IMR-90 (cell line): ENCODE measurements at regions not wholly inside any gene's neighbourhood (a gene's known extent, or its start where the extent isn't known, plus 50 kb on each side); places are given as distances from the start of the nearest gene placed in this dataset.

Experiments
- ATAC-seq: fragments of 200-7000 bp; cut with Tn5 transposase; 2 replicates; pipeline ENCODE4 v1.9.1; 2020; ENCODE audit warnings: low read depth, mild to moderate bottlenecking, moderate library complexity
- BruUV-seq: library from RNA; stranded (reverse); fragments of 400-500 nt; replicated peaks from 2 replicates; lab custom pipeline; 2021; lab: Mats Ljungman, UMichigan
- CTCF ChIA-PET: fragments of 300-600 bp; formaldehyde crosslinking; extraction: SDS; loops from one replicate; lab custom pipeline; 2021; ENCODE audit warnings: antibody characterized with exemption; lab: Yijun Ruan, JAX
- POLR2A ChIA-PET: fragments of 300-600 bp; sonication (Branson Sonifier 250); formaldehyde crosslinking; loops from one replicate; lab custom pipeline; 2022; ENCODE audit warnings: antibody characterized with exemption; ENCODE audit not compliant: unreplicated experiment; lab: Charles Lee
- DNase-seq: peaks from one replicate; pipeline ENCODE4 v3.0.0; 2013
- H2AFZ ChIP-seq: replicated peaks from 2 replicates; pipeline ENCODE3; 2013; ENCODE audit warnings: low read length, mild to moderate bottlenecking; ENCODE audit not compliant: poor library complexity
- H2AK5ac ChIP-seq: 2 replicates; pipeline ENCODE4 v1.6.1; 2013; ENCODE audit warnings: low read depth, low read length, inconsistent platforms
- H2AK9ac ChIP-seq: replicated peaks from 2 replicates; pipeline ENCODE3; 2013; ENCODE audit warnings: mild to moderate bottlenecking, low read depth, low read length, moderate library complexity; ENCODE audit not compliant: poor library complexity
- H2BK120ac ChIP-seq: 2 replicates; pipeline ENCODE4 v1.6.1; 2013; ENCODE audit warnings: low read depth, low read length, inconsistent platforms
- H2BK15ac ChIP-seq: 3 replicates; pipeline ENCODE4 v1.6.1; 2013; ENCODE audit warnings: low read depth, low read length, inconsistent platforms
- H2BK20ac ChIP-seq: 2 replicates; pipeline ENCODE4 v1.6.1; 2013; ENCODE audit warnings: low read depth, mild to moderate bottlenecking, inconsistent platforms, low read length, moderate library complexity
- H2BK5ac ChIP-seq: 2 replicates; pipeline ENCODE4 v1.6.1; 2013; ENCODE audit warnings: mild to moderate bottlenecking, low read depth, low read length, inconsistent platforms; ENCODE audit not compliant: poor library complexity, severe bottlenecking
- H3K14ac ChIP-seq: replicated peaks from 2 replicates; pipeline ENCODE4 v1.6.1; 2013; ENCODE audit warnings: low read depth, low read length, inconsistent platforms
- H3K18ac ChIP-seq: 2 replicates; pipeline ENCODE4 v1.6.1; 2013; ENCODE audit warnings: low read depth, low read length, control low read depth
- H3K23ac ChIP-seq: 2 replicates; pipeline ENCODE4 v1.6.1; 2013; ENCODE audit warnings: low read depth, low read length, inconsistent platforms
- H3K27ac ChIP-seq: 2 replicates; pipeline ENCODE4 v1.5.1; 2013; ENCODE audit warnings: mild to moderate bottlenecking, control low read depth, low read length; ENCODE audit not compliant: insufficient read depth
- H3K27me3 ChIP-seq: 2 replicates; pipeline ENCODE4 v1.6.1; 2013; ENCODE audit warnings: low read length; ENCODE audit not compliant: control insufficient read depth, insufficient read depth
- H3K36me3 ChIP-seq: 2 replicates; pipeline ENCODE4 v1.6.1; 2013; ENCODE audit warnings: low read length, mixed read lengths; ENCODE audit not compliant: control insufficient read depth, insufficient read depth
- H3K4ac ChIP-seq: 2 replicates; pipeline ENCODE4 v1.6.1; 2013; ENCODE audit warnings: low read depth, low read length, inconsistent platforms
- H3K4me1 ChIP-seq: 2 replicates; pipeline ENCODE4 v1.6.1; 2013; ENCODE audit warnings: low read length, mixed read lengths; ENCODE audit not compliant: control insufficient read depth, insufficient read depth
- H3K4me2 ChIP-seq: 2 replicates; pipeline ENCODE4 v1.6.1; 2013; ENCODE audit warnings: low read depth, mild to moderate bottlenecking, control low read depth, low read length, moderate library complexity
- H3K4me3 ChIP-seq: 2 replicates; pipeline ENCODE4 v1.5.1; 2013; ENCODE audit warnings: low read depth, mild to moderate bottlenecking, control low read depth, low read length, moderate library complexity; ENCODE audit not compliant: insufficient read depth
- H3K56ac ChIP-seq: 2 replicates; pipeline ENCODE4 v1.6.1; 2013; ENCODE audit warnings: low read length, inconsistent platforms; ENCODE audit not compliant: insufficient read depth; ENCODE audit errors: extremely low read depth
- H3K79me1 ChIP-seq, 2 experiments: 2 replicates each; pipeline ENCODE4 v1.6.1; 2013; ENCODE audit warnings: low read length in 2 of 2, inconsistent platforms in 1 of 2, low read depth in 1 of 2
- H3K9ac ChIP-seq: 2 replicates; pipeline ENCODE4 v1.6.1; 2013; ENCODE audit warnings: low read depth, low read length, control low read depth
- H3K9me1 ChIP-seq: 2 replicates; pipeline ENCODE4 v1.6.1; 2013; ENCODE audit warnings: low read length, inconsistent platforms; ENCODE audit not compliant: insufficient read depth
- H3K9me3 ChIP-seq: 2 replicates; pipeline ENCODE4 v1.6.1; 2013; ENCODE audit warnings: low read length; ENCODE audit not compliant: control insufficient read depth, insufficient read depth
- H4K20me1 ChIP-seq: 2 replicates; pipeline ENCODE4 v1.6.1; 2013; ENCODE audit warnings: low read length, inconsistent platforms; ENCODE audit not compliant: insufficient read depth
- H4K5ac ChIP-seq: 2 replicates; pipeline ENCODE4 v1.6.1; 2013; ENCODE audit warnings: mild to moderate bottlenecking, low read depth, low read length, control low read depth
- H4K8ac ChIP-seq, 2 experiments: 2 replicates each; pipeline ENCODE4 v1.6.1; 2013; ENCODE audit warnings: low read depth in 2 of 2, low read length in 2 of 2, control low read depth in 1 of 2, inconsistent platforms in 1 of 2
- H4K91ac ChIP-seq: 2 replicates; pipeline ENCODE4 v1.6.1; 2013; ENCODE audit warnings: low read depth, low read length, inconsistent platforms; ENCODE audit not compliant: insufficient read depth
- BHLHE40 ChIP-seq: fragments of 150-350 bp; IDR thresholded peaks from 2 replicates; pipeline ENCODE4 v1.6.1; 2016; ENCODE audit warnings: mild to moderate bottlenecking, low read depth, low read length
- CEBPB ChIP-seq: IDR thresholded peaks from 2 replicates; pipeline ENCODE4 v1.6.1; 2012; ENCODE audit warnings: low read depth, low read length, improper control_type of control experiment
- CHD1 ChIP-seq: IDR thresholded peaks from 2 replicates; pipeline ENCODE4 v1.6.1; 2012; ENCODE audit warnings: low read depth, low read length, improper control_type of control experiment
- FOS ChIP-seq: fragments of 150-350 bp; IDR thresholded peaks from 2 replicates; pipeline ENCODE4 v1.6.1; 2016; ENCODE audit warnings: low read depth, low read length
- MAFK ChIP-seq: IDR thresholded peaks from 2 replicates; pipeline ENCODE4 v1.6.1; 2012; ENCODE audit warnings: low read depth, low read length, improper control_type of control experiment
- MAZ ChIP-seq: IDR thresholded peaks from 2 replicates; pipeline ENCODE4 v1.6.1; 2012; ENCODE audit warnings: low read depth, mild to moderate bottlenecking, low read length, improper control_type of control experiment, moderate library complexity, borderline replicate concordance
- MXI1 ChIP-seq: IDR thresholded peaks from 2 replicates; pipeline ENCODE4 v1.6.1; 2012; ENCODE audit warnings: low read depth, mild to moderate bottlenecking, low read length, moderate library complexity, borderline replicate concordance
- NFE2L2 ChIP-seq: fragments of 150-350 bp; IDR thresholded peaks from 2 replicates; pipeline ENCODE4 v1.6.1; 2016; ENCODE audit warnings: low read depth, mild to moderate bottlenecking, low read length
- POLR2A ChIP-seq: IDR thresholded peaks from 2 replicates; pipeline ENCODE4 v1.6.1; 2012; ENCODE audit warnings: mild to moderate bottlenecking, low read depth, low read length
- RAD21 ChIP-seq: IDR thresholded peaks from 2 replicates; pipeline ENCODE4 v1.6.1; 2012; ENCODE audit warnings: low read length, improper control_type of control experiment
- RCOR1 ChIP-seq: IDR thresholded peaks from 2 replicates; pipeline ENCODE4 v1.6.1; 2012; ENCODE audit warnings: mild to moderate bottlenecking, low read length, improper control_type of control experiment; ENCODE audit not compliant: insufficient replicate concordance
- RFX5 ChIP-seq: IDR thresholded peaks from 2 replicates; pipeline ENCODE4 v1.8.0; 2012; ENCODE audit warnings: low read depth, mild to moderate bottlenecking, low read length, moderate library complexity
- SMC3 ChIP-seq: fragments of 150-350 bp; IDR thresholded peaks from 2 replicates; pipeline ENCODE4 v1.6.1; 2016; ENCODE audit warnings: low read depth, mild to moderate bottlenecking, antibody characterized with exemption, low read length, moderate library complexity
- WGBS, 2 experiments: methylation state at CpG; one replicate each; pipeline versions ENCODE4 v1.1.5 to v1.1.7; 2013; ENCODE audit warnings: missing lambda C conversion rate in 2 of 2; ENCODE audit not compliant: insufficient read length in 1 of 2; ENCODE audit errors: extremely low coverage in 2 of 2; 5-methylcytosine and 5-hydroxymethylcytosine counted together
- dilution Hi-C: fragments of 300-500 bp; cut with HindIII; formaldehyde crosslinking; loops from one replicate; pipeline ENCODE4 v1.14.3; 2018; ENCODE audit warnings: low sequenced_read_pairs; ENCODE audit not compliant: unreplicated experiment
- in situ Hi-C: fragments of 300-500 bp; cut with MboI; formaldehyde crosslinking; loops from 3 replicates; pipeline ENCODE4 v1.14.3; 2019; ENCODE audit warnings: low sequenced_read_pairs, inconsistent platforms, mixed read lengths
- intact Hi-C: fragments of 100-400 bp; cut with micrococcal nuclease; formaldehyde crosslinking; loops from 2 replicates; pipeline ENCODE4 v1.10.0; 2022
- TF ChIP-seq, protein P1 (sequence below): fragments of 150-350 bp; IDR thresholded peaks from 2 replicates; pipeline ENCODE4 v1.6.1; 2016; ENCODE audit warnings: low read depth, mild to moderate bottlenecking, low read length, moderate library complexity, borderline replicate concordance
- TF ChIP-seq, protein P2 (sequence below): fragments of 150-350 bp; IDR thresholded peaks from 2 replicates; pipeline ENCODE4 v1.6.1; 2017; ENCODE audit warnings: mild to moderate bottlenecking, antibody characterized with exemption, low read length, low read depth
- TF ChIP-seq, protein P3 (sequence below): conservative IDR thresholded peaks from 2 replicates; pipeline ENCODE4 v1.5.1; 2012; ENCODE audit warnings: mild to moderate bottlenecking, low read depth, low read length, improper control_type of control experiment

DNA sequence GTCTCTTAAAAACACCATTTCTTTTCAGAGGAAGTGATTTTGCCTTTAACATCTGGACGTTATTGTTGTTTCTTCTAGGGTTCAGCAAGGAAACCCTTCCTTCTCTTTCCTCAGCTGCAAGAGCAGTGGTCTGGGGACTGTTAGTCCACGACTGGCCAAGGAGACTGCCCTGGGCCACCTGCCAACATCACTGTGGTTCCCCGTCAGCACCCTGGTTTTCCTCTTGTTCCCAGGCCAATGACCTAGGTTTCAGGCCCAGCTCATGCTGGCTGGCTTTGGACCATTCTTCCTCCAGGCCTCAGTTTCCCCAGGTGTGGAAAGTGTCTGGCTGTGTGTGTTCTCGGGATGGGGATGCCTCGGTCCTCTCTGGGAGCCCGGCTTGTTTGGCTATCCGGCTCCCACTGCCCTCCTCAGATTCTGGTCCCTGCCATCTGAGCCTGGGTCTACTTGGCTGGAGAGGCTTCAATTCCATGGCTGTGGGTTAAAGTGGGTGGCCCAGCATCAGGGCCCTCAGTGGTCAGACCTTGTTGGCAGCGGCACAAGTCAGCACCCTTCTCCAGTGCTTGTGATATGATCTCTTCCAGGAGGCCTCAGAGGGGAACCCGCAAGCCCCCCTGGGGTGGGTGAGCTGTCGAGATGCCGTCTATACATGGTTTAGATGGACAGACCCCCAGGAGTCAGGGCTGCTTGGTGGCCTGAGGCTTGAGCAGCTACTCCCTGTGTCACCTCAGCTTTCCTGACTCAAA, 234.3 kb upstream of the HS6ST1 start:
- ChIA-PET POLR2A (no interaction called here), CTCF (no interaction called here)
- peaks cover 7% of the 10 kb centered on the region; the same call in 1 of the 2 replicates for H3K4me1 ChIP-seq
- no peak overlapping the region for H3K4me2 ChIP-seq
- WGBS, 2 experiments, result no CpG with 5 or more reads among the region's 11 CpGs
- H4K20me1 ChIP-seq, result no peaks in the 10 kb centered on the region
- no peak overlapping the region for H3K27ac ChIP-seq
- TF ChIP-seq NFE2L2 (no peak), MXI1 (no peak), CHD1 (no peak), BHLHE40 (no peak), MAZ (no peak), SMC3 (no peak), MAFK (no peak), RCOR1 (no peak), FOS (no peak), RAD21 (no peak), POLR2A (no peak), CEBPB (no peak), RFX5 (no peak)
- TF ChIP-seq, protein P1, sequence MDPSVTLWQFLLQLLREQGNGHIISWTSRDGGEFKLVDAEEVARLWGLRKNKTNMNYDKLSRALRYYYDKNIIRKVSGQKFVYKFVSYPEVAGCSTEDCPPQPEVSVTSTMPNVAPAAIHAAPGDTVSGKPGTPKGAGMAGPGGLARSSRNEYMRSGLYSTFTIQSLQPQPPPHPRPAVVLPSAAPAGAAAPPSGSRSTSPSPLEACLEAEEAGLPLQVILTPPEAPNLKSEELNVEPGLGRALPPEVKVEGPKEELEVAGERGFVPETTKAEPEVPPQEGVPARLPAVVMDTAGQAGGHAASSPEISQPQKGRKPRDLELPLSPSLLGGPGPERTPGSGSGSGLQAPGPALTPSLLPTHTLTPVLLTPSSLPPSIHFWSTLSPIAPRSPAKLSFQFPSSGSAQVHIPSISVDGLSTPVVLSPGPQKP, result no peak
- TF ChIP-seq, protein P2, sequence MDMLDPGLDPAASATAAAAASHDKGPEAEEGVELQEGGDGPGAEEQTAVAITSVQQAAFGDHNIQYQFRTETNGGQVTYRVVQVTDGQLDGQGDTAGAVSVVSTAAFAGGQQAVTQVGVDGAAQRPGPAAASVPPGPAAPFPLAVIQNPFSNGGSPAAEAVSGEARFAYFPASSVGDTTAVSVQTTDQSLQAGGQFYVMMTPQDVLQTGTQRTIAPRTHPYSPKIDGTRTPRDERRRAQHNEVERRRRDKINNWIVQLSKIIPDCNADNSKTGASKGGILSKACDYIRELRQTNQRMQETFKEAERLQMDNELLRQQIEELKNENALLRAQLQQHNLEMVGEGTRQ, result no peak
- TF ChIP-seq, protein P3, sequence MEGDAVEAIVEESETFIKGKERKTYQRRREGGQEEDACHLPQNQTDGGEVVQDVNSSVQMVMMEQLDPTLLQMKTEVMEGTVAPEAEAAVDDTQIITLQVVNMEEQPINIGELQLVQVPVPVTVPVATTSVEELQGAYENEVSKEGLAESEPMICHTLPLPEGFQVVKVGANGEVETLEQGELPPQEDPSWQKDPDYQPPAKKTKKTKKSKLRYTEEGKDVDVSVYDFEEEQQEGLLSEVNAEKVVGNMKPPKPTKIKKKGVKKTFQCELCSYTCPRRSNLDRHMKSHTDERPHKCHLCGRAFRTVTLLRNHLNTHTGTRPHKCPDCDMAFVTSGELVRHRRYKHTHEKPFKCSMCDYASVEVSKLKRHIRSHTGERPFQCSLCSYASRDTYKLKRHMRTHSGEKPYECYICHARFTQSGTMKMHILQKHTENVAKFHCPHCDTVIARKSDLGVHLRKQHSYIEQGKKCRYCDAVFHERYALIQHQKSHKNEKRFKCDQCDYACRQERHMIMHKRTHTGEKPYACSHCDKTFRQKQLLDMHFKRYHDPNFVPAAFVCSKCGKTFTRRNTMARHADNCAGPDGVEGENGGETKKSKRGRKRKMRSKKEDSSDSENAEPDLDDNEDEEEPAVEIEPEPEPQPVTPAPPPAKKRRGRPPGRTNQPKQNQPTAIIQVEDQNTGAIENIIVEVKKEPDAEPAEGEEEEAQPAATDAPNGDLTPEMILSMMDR, result no peak
- H2BK15ac ChIP-seq, result no peak overlapping the region
- no peak overlapping the region for H4K91ac ChIP-seq
- ATAC-seq (no peak), DNase-seq (no peak)
- H3K14ac ChIP-seq, result no peak overlapping the region
- no peaks in the 10 kb centered on the region; the same call in 1 of the 2 replicates for H3K36me3 ChIP-seq
- H3K9me1 ChIP-seq, result no peaks in the 10 kb centered on the region
- no peak overlapping the region for H3K56ac ChIP-seq
- H3K9me3 ChIP-seq, result peaks cover 5% of the 10 kb centered on the region; the same call in 1 of the 2 replicates
- H2BK120ac ChIP-seq, result no peak overlapping the region
- dilution Hi-C loops, result no loop called here
- intact Hi-C loops, result no loop called here
- H2BK20ac ChIP-seq, result no peak overlapping the region; the same call in 1 of the 2 replicates
- H3K18ac ChIP-seq, result no peak overlapping the region
- H3K9ac ChIP-seq, result no peak overlapping the region
- no peak overlapping the region for H2BK5ac ChIP-seq
- no peak overlapping the region for H4K8ac ChIP-seq
- no peak overlapping the region for H3K4ac ChIP-seq
- BruUV-seq, result no TSS peak
- H3K79me1 ChIP-seq, result no peaks in the 10 kb centered on the region
- H2AFZ ChIP-seq, result no peak overlapping the region
- no peak overlapping the region for H4K5ac ChIP-seq
- in situ Hi-C loops, result no loop called here
- no peaks in the 10 kb centered on the region for H3K27me3 ChIP-seq
- no peak overlapping the region for H3K4me3 ChIP-seq
- 0 out of 2 replicates have a peak overlapping the region, but pooled peaks have one; percentile 39 for H2AK5ac ChIP-seq
- H3K23ac ChIP-seq, result no peak overlapping the region
- H2AK9ac ChIP-seq, result peak overlapping the region; percentile 37
